ENCODE measurements at regions not wholly inside any gene's neighbourhood (a gene's known extent, or its start where the extent isn't known, plus 50 kb on each side); places are given as distances from the start of the nearest gene placed in this dataset.

GRCh38 chr9:108675708-108676107 lies 180.1 kb downstream of the ACTL7B start:
- no peak overlapping the region for H2AFZ ChIP-seq (ENCODE audit: low read depth, low read length)
- H3K79me2 ChIP-seq (ENCODE audit: control insufficient read depth, insufficient read depth, low read length): no peaks in the 10 kb centered on the region
- intact Hi-C loops (cut with micrococcal nuclease): no loop called here
- no peaks in the 10 kb centered on the region for H3K4me1 ChIP-seq (ENCODE audit: control insufficient read depth, extremely low read depth, insufficient read depth, low read length)
- no peaks in the 10 kb centered on the region for H3K9me1 ChIP-seq (replicated peaks; ENCODE audit: control insufficient read depth, extremely low read depth, insufficient read depth, low read length)
- CTCF ChIA-PET: no interaction called here
- no peak for FAIRE-seq
- no peak for DNase-seq (ENCODE audit: low read depth, low spot score)
- no peaks in the 10 kb centered on the region for H3K36me3 ChIP-seq (ENCODE audit: control insufficient read depth in 2 of 2, extremely low read depth in 1 of 2, insufficient read depth in 2 of 2, low read length in 2 of 2)
- BruUV-seq (replicated peaks): no TSS peak
- no peak overlapping the region for H3K9ac ChIP-seq (replicated peaks; ENCODE audit: extremely low read depth, insufficient read depth, low read length)
- H3K4me3 ChIP-seq (replicated peaks in 1 of 3; ENCODE audit: insufficient read depth in 1 of 3, low read depth in 1 of 3, low read length in 3 of 3): no peak overlapping the region
- H4K20me1 ChIP-seq (replicated peaks; ENCODE audit: control insufficient read depth, extremely low read depth, insufficient read depth, low read length): no peaks in the 10 kb centered on the region
- dilution Hi-C loops (cut with MboI; ENCODE audit: extremely low pct_ligation_motif_present, low sequenced_read_pairs): no loop called here
- no peaks in the 10 kb centered on the region for H3K27me3 ChIP-seq (ENCODE audit: control insufficient read depth in 2 of 2, insufficient read depth in 2 of 2, low read length in 2 of 2)
- TF ChIP-seq POLR2AphosphoS5 (IDR thresholded peaks at IDR 0.05; ENCODE audit: insufficient read depth, low read depth, low read length): no peak
- no peak overlapping the region for H3K4me2 ChIP-seq (ENCODE audit: insufficient read depth, low read length)
- POLR2A ChIA-PET: no interaction called here
- no peak overlapping the region for H3K27ac ChIP-seq (ENCODE audit: insufficient read depth, low read depth, low read length)
- no peaks in the 10 kb centered on the region for H3K9me3 ChIP-seq (replicated peaks; ENCODE audit: control insufficient read depth, insufficient read depth, low read length)

GRCh38 chr9:108674766-108675530 lies 180.8 kb downstream of the ACTL7B start:
- no peak for FAIRE-seq
- CTCF ChIA-PET: no interaction called here
- Histone ChIP-seq H2AFZ (ENCODE audit: low read depth, low read length) (no peak overlapping the region), H3K27me3 (ENCODE audit: control insufficient read depth in 2 of 2, insufficient read depth in 2 of 2, low read length in 2 of 2) (no peaks in the 10 kb centered on the region), H3K9me3 (replicated peaks; ENCODE audit: control insufficient read depth, insufficient read depth, low read length) (no peaks in the 10 kb centered on the region), H3K36me3 (ENCODE audit: control insufficient read depth in 2 of 2, extremely low read depth in 1 of 2, insufficient read depth in 2 of 2, low read length in 2 of 2) (no peaks in the 10 kb centered on the region), H3K9ac (replicated peaks; ENCODE audit: extremely low read depth, insufficient read depth, low read length) (no peak overlapping the region), H3K4me3 (replicated peaks in 1 of 3; ENCODE audit: insufficient read depth in 1 of 3, low read depth in 1 of 3, low read length in 3 of 3) (no peak overlapping the region), H3K27ac (ENCODE audit: insufficient read depth, low read depth, low read length) (no peak overlapping the region), H4K20me1 (replicated peaks; ENCODE audit: control insufficient read depth, extremely low read depth, insufficient read depth, low read length) (no peaks in the 10 kb centered on the region), H3K4me1 (ENCODE audit: control insufficient read depth, extremely low read depth, insufficient read depth, low read length) (no peaks in the 10 kb centered on the region), H3K79me2 (ENCODE audit: control insufficient read depth, insufficient read depth, low read length) (no peaks in the 10 kb centered on the region), H3K4me2 (ENCODE audit: insufficient read depth, low read length) (no peak overlapping the region), H3K9me1 (replicated peaks; ENCODE audit: control insufficient read depth, extremely low read depth, insufficient read depth, low read length) (no peaks in the 10 kb centered on the region)
- TF ChIP-seq FOS (IDR thresholded peaks at IDR 0.05; ENCODE audit: borderline replicate concordance, insufficient read depth, low read length): no peak
- TF ChIP-seq GATA2 (IDR thresholded peaks at IDR 0.05; ENCODE audit: insufficient read depth, insufficient read length, low read depth, low read length): no peak
- no peak for TF ChIP-seq CTCF (IDR thresholded peaks at IDR 0.05; ENCODE audit: extremely low read depth in 1 of 2, insufficient read depth in 1 of 2, low read depth in 1 of 2, low read length in 2 of 2)
- TF ChIP-seq POLR2A (IDR thresholded peaks at IDR 0.05; ENCODE audit: low read depth, low read length): no peak
- no peak for TF ChIP-seq MAX (IDR thresholded peaks at IDR 0.05; ENCODE audit: insufficient read depth, insufficient read length)
- TF ChIP-seq POLR2AphosphoS5 (IDR thresholded peaks at IDR 0.05; ENCODE audit: insufficient read depth, low read depth, low read length): no peak
- no peak for TF ChIP-seq MYC (IDR thresholded peaks at IDR 0.05; ENCODE audit: low read depth, low read length)
- no peak for TF ChIP-seq EZH2 (IDR thresholded peaks at IDR 0.05; ENCODE audit: borderline replicate concordance, low read depth, low read length, severe bottlenecking)
- no peak for TF ChIP-seq JUN (IDR thresholded peaks at IDR 0.05; ENCODE audit: borderline replicate concordance, insufficient read depth, insufficient read length, low read depth)
- POLR2A ChIA-PET: no interaction called here
- no TSS peak for BruUV-seq (replicated peaks)
- intact Hi-C loops (cut with micrococcal nuclease) (no loop called here), dilution Hi-C loops (cut with MboI; ENCODE audit: extremely low pct_ligation_motif_present, low sequenced_read_pairs) (no loop called here)
- DNase-seq (ENCODE audit: low read depth, low spot score): no peak

Data from endothelial cell of umbilical vein (primary cell).